Thoracic aorta (tissue), 2 donors: ENCODE measurements at regions not wholly inside any gene's neighbourhood (a gene's known extent, or its start where the extent isn't known, plus 50 kb on each side); places are given as distances from the start of the nearest gene placed in this dataset.

Experiments used
- ATAC-seq: fragments of 150-250 bp; one replicate; pipeline ENCODE4 v1.8.0; 2017; ENCODE audit warnings: low read depth; ENCODE audit not compliant: insufficient number of reproducible peaks, low FRiP score
- DNase-seq: peaks from one replicate; pipeline ENCODE4 v3.0.0-alpha.2; 2020; ENCODE audit warnings: low spot score
- H3K27ac ChIP-seq, 2 donors: fragments of 200-600 bp; sonication (generic); 1 replicate in 1 of 2; 2 replicates in 1 of 2; pipeline ENCODE4 v1.5.1; 2016; ENCODE audit warnings: mild to moderate bottlenecking in 2 of 2, moderate library complexity in 2 of 2
- H3K27me3 ChIP-seq: fragments of 200-600 bp; sonication (generic); replicated peaks from 2 replicates; pipeline ENCODE4 v1.6.0; 2016; ENCODE audit warnings: mild to moderate bottlenecking; ENCODE audit not compliant: insufficient read depth
- H3K36me3 ChIP-seq: fragments of 200-600 bp; sonication (generic); one replicate; pipeline ENCODE4 v1.5.1; 2016
- H3K4me1 ChIP-seq, 2 donors: fragments of 200-600 bp; sonication (generic); 1 replicate in 1 of 2; 2 replicates in 1 of 2; pipeline versions ENCODE4 v1.5.1 to v1.6.0; 2016; ENCODE audit warnings: low read depth in 2 of 2, mild to moderate bottlenecking in 1 of 2; ENCODE audit not compliant: control insufficient read depth in 1 of 2
- H3K4me3 ChIP-seq: fragments of 200-600 bp; sonication (generic); 2 replicates; pipeline ENCODE4 v1.5.1; 2016; ENCODE audit warnings: mild to moderate bottlenecking
- H3K9me3 ChIP-seq: fragments of 200-600 bp; sonication (generic); 2 replicates; pipeline ENCODE4 v1.5.1; 2016
- CTCF ChIP-seq: fragments of 200-600 bp; sonication (generic); IDR thresholded peaks from one replicate; pipeline ENCODE4 v1.5.1; 2019; ENCODE audit warnings: antibody characterized with exemption

GRCh38 chr4:10347815-10348214 lies 109.4 kb downstream of the ZNF518B start:
- H3K27ac ChIP-seq, result no peak overlapping the region
- no peaks in the 10 kb centered on the region for H3K36me3 ChIP-seq
- TF ChIP-seq CTCF, result no peak
- DNase-seq, result no peak
- H3K4me3 ChIP-seq, result no peak overlapping the region
- no peaks in the 10 kb centered on the region for H3K9me3 ChIP-seq
- no peaks in the 10 kb centered on the region for H3K4me1 ChIP-seq
- no peak for ATAC-seq
- H3K27me3 ChIP-seq, result no peaks in the 10 kb centered on the region

- Histone ChIP-seq H3K27me3 (no peaks in the 10 kb centered on the region), H3K4me1 (no peaks in the 10 kb centered on the region), H3K4me3 (no peak overlapping the region), H3K36me3 (no peaks in the 10 kb centered on the region), H3K27ac (no peak overlapping the region), H3K9me3 (no peaks in the 10 kb centered on the region)
- no peak for TF ChIP-seq CTCF
- DNase-seq (no peak), ATAC-seq (no peak)
These were observed 109.9 kb downstream of the ZNF518B start for GRCh38 chr4:10347281-10347795.

GRCh38 chr4:10346023-10346422 lies 111.2 kb downstream of the ZNF518B start:
- no peak for DNase-seq
- no peak overlapping the region for H3K4me3 ChIP-seq
- no peak for ATAC-seq
- TF ChIP-seq CTCF, result no peak
- H3K9me3 ChIP-seq, result no peaks in the 10 kb centered on the region
- H3K36me3 ChIP-seq, result no peaks in the 10 kb centered on the region
- no peaks in the 10 kb centered on the region for H3K27me3 ChIP-seq
- H3K27ac ChIP-seq, result no peak overlapping the region
- H3K4me1 ChIP-seq, result no peaks in the 10 kb centered on the region

DNA sequence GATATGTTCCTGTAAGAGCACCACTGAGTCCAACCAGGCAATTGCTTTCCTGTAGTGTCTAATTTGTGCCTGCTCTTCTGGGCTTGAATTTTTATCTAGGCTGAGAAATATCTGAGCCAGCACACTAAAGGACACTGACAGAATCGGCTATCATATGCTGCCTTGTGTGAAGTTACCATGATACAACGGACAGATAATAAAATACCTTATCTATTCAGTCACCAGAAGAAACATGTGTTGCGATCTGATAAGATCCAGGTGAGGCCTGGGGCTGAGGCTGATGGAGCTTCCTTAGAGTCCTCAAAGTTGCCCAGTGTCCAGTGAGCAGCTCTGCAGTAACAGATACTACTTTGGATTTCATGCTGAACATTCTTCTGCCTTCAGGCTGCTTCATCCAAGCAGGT lies 111.8 kb downstream of the ZNF518B start:
- no peak for ATAC-seq
- Histone ChIP-seq H3K36me3 (no peaks in the 10 kb centered on the region), H3K4me1 (no peaks in the 10 kb centered on the region), H3K27me3 (no peaks in the 10 kb centered on the region), H3K9me3 (no peaks in the 10 kb centered on the region), H3K27ac (no peak overlapping the region), H3K4me3 (no peak overlapping the region)
- DNase-seq, result no peak
- no peak for TF ChIP-seq CTCF

GRCh38 chr4:10344824-10345223 lies 112.4 kb downstream of the ZNF518B start:
- H3K27me3 ChIP-seq, result no peaks in the 10 kb centered on the region
- H3K4me1 ChIP-seq, result no peaks in the 10 kb centered on the region
- no peaks in the 10 kb centered on the region for H3K36me3 ChIP-seq
- no peak for DNase-seq
- no peak for ATAC-seq
- H3K27ac ChIP-seq, result no peak overlapping the region
- no peak for TF ChIP-seq CTCF
- H3K4me3 ChIP-seq, result no peak overlapping the region
- H3K9me3 ChIP-seq, result no peaks in the 10 kb centered on the region
